Type B pancreatic cell (in vitro differentiated cells): ENCODE measurements at regions not wholly inside any gene's neighbourhood (a gene's known extent, or its start where the extent isn't known, plus 50 kb on each side); places are given as distances from the start of the nearest gene placed in this dataset.
"Not testable (repeated sequence)": the region's sequence is repeated elsewhere in the genome, so short reads cannot be mapped to it uniquely, and the experiment has no call there.

Source experiments
- DNase-seq: peaks from one replicate; pipeline ENCODE4 v3.0.0; 2021; ENCODE audit warnings: mixed read lengths; ENCODE audit not compliant: unreplicated experiment; ENCODE audit errors: extremely low spot score
- H3K27ac Mint-ChIP-seq: 2 replicates; pipeline ENCODE4 v1.8.0; 2021; ENCODE audit warnings: mild to moderate bottlenecking, mixed read lengths
- H3K27me3 Mint-ChIP-seq: 2 replicates; pipeline ENCODE4 v1.8.0; 2021; ENCODE audit warnings: mixed read lengths
- H3K36me3 Mint-ChIP-seq: 2 replicates; pipeline ENCODE4 v1.8.0; 2021; ENCODE audit warnings: mixed read lengths
- H3K4me1 Mint-ChIP-seq: one replicate; pipeline ENCODE4 v1.8.0; 2021; ENCODE audit warnings: mixed read lengths; ENCODE audit not compliant: unreplicated experiment
- H3K4me3 Mint-ChIP-seq: 2 replicates; pipeline ENCODE4 v1.8.0; 2021; ENCODE audit warnings: mild to moderate bottlenecking, mixed read lengths
- H3K9me3 Mint-ChIP-seq: 2 replicates; pipeline ENCODE4 v1.8.0; 2021; ENCODE audit warnings: mixed read lengths
- CTCF ChIP-seq: fragments of 200-600 bp; sonication (generic); conservative IDR thresholded peaks from 2 replicates; pipeline ENCODE4 v1.5.0; 2021; ENCODE audit warnings: antibody characterized with exemption, mild to moderate bottlenecking

- TF ChIP-seq CTCF, result no peak
- Mint-ChIP-seq H3K4me3 (no peak overlapping the region), H3K9me3 (no peaks in the 10 kb centered on the region), H3K36me3 (no peaks in the 10 kb centered on the region), H3K27ac (no peak overlapping the region), H3K27me3 (peaks cover 35% of the 10 kb centered on the region), H3K4me1 (no peaks in the 10 kb centered on the region)
- DNase-seq, result no peak
These were observed 206.3 kb downstream of the UNC5CL start for GRCh38 chr6:40832691-40833090.

GRCh38 chr6:40831381-40831780, 207.6 kb downstream of the UNC5CL start:
- no peak overlapping the region for H3K27ac Mint-ChIP-seq
- peaks cover 30% of the 10 kb centered on the region for H3K27me3 Mint-ChIP-seq
- H3K4me3 Mint-ChIP-seq, result no peak overlapping the region
- H3K36me3 Mint-ChIP-seq, result no peaks in the 10 kb centered on the region
- no peaks in the 10 kb centered on the region for H3K9me3 Mint-ChIP-seq
- H3K4me1 Mint-ChIP-seq, result no peaks in the 10 kb centered on the region
- DNase-seq, result no peak
- TF ChIP-seq CTCF, result no peak

- no peak for DNase-seq
- Mint-ChIP-seq H3K27ac (no peak overlapping the region), H3K4me3 (no peak overlapping the region), H3K27me3 (peaks cover 6% of the 10 kb centered on the region), H3K4me1 (peaks cover 10% of the 10 kb centered on the region), H3K9me3 (no peaks in the 10 kb centered on the region), H3K36me3 (no peaks in the 10 kb centered on the region)
- no peak for TF ChIP-seq CTCF
These were observed 213.9 kb downstream of the UNC5CL start for GRCh38 chr6:40825102-40825501.

GRCh38 chr6:40823917-40824891, 214.8 kb downstream of the UNC5CL start:
- not testable (repeated sequence) for DNase-seq

GRCh38 chr6:40822619-40823018, 216.4 kb downstream of the UNC5CL start:
- Mint-ChIP-seq H3K27me3 (peaks cover 6% of the 10 kb centered on the region), H3K27ac (no peak overlapping the region)

More at GRCh38 chr6:40823917-40824891, 214.8 kb downstream of the UNC5CL start:
- not testable (repeated sequence) for H3K36me3 Mint-ChIP-seq, H3K27ac Mint-ChIP-seq, H3K4me3 Mint-ChIP-seq, H3K9me3 Mint-ChIP-seq, H3K27me3 Mint-ChIP-seq
- H3K4me1 Mint-ChIP-seq, result peaks cover 10% of the 10 kb centered on the region
- peak; percentile 79 for TF ChIP-seq CTCF

More at GRCh38 chr6:40822619-40823018, 216.4 kb downstream of the UNC5CL start:
- Mint-ChIP-seq H3K4me1 (peaks cover 10% of the 10 kb centered on the region), H3K4me3 (no peak overlapping the region), H3K9me3 (no peaks in the 10 kb centered on the region), H3K36me3 (no peaks in the 10 kb centered on the region)
- TF ChIP-seq CTCF, result no peak
- DNase-seq, result no peak
